K562 (cell line): ENCODE measurements at regions not wholly inside any gene's neighbourhood (a gene's known extent, or its start where the extent isn't known, plus 50 kb on each side); places are given as distances from the start of the nearest gene placed in this dataset.

ENCODE experiments used
- ATAC-seq: fragments of 200-7000 bp; cut with Tn5 transposase; 3 replicates; pipeline ENCODE4 v1.9.1; 2020; ENCODE audit warnings: moderate library complexity
- BruUV-seq: library from RNA; stranded (reverse); fragments of 400-500 nt; replicated peaks from 2 replicates; lab custom pipeline; 2021; lab: Mats Ljungman, UMichigan
- CTCF ChIA-PET: fragments of 300-600 bp; formaldehyde crosslinking; extraction: SDS; loops from one replicate; lab custom pipeline; 2021; ENCODE audit warnings: low intra/inter-chr PET ratio; lab: Yijun Ruan, JAX
- POLR2A ChIA-PET: fragments of 300-600, 350-650 bp; sonication (Branson Sonifier 250); formaldehyde crosslinking; extraction: SDS; loops from one replicate; lab custom pipeline; 2021; ENCODE audit warnings: antibody characterized with exemption, inconsistent platforms; lab: Yijun Ruan, JAX
- DNase-seq, 4 experiments: peaks; one replicate each; pipeline versions ENCODE4 v3.0.0 to v3.0.0-alpha.2; 2011 to 2018; ENCODE audit warnings: low spot score in 3 of 4, mixed read lengths in 3 of 4; ENCODE audit errors: extremely low read depth in 1 of 4
- FAIRE-seq: peaks from 2 replicates; lab custom pipeline; 2011; peaks lifted over from hg19 to GRCh38; lab: Jason Lieb, UNC
- H2AFZ ChIP-seq: 2 replicates; pipeline ENCODE4 v1.6.0; 2011; ENCODE audit warnings: low read depth, low read length, control low read depth, inconsistent platforms
- H3K27ac ChIP-seq: fragments of 200-600 bp; 3 replicates; pipeline ENCODE4 v1.8.0; 2011; ENCODE audit warnings: low read depth, mild to moderate bottlenecking, control low read depth, inconsistent platforms, low read length, moderate library complexity, mixed read lengths; ENCODE audit errors: extremely low read depth
- H3K27me3 ChIP-seq, 2 experiments: fragments of 300-600 bp in 1 of 2; 2 replicates in 1 of 2; 3 replicates in 1 of 2; pipeline versions ENCODE4 v1.6.0 to v1.8.0; 2011; ENCODE audit warnings: inconsistent platforms in 2 of 2, low read length in 2 of 2, mild to moderate bottlenecking in 1 of 2, mixed read lengths in 1 of 2, moderate library complexity in 1 of 2; ENCODE audit not compliant: control insufficient read depth in 2 of 2, insufficient read depth in 2 of 2
- H3K36me3 ChIP-seq: fragments of 300-600 bp; 3 replicates; pipeline ENCODE4 v1.8.0; 2011; ENCODE audit warnings: mild to moderate bottlenecking, low read length, inconsistent platforms; ENCODE audit not compliant: control insufficient read depth, insufficient read depth
- H3K4me1 ChIP-seq, 2 experiments: fragments of 200-600 bp in 1 of 2; replicated peaks in 1 of 2; 2 replicates in 1 of 2; 3 replicates in 1 of 2; pipeline versions ENCODE4 v1.5.1 to v1.8.0; 2011; ENCODE audit warnings: inconsistent platforms in 2 of 2, low read length in 2 of 2, mild to moderate bottlenecking in 1 of 2, mixed read lengths in 1 of 2, moderate library complexity in 1 of 2; ENCODE audit not compliant: control insufficient read depth in 2 of 2, insufficient read depth in 2 of 2
- H3K4me2 ChIP-seq: 2 replicates; pipeline ENCODE4 v1.6.1; 2011; ENCODE audit warnings: low read length, control low read depth, inconsistent platforms, mixed read lengths; ENCODE audit not compliant: insufficient read depth
- H3K4me3 ChIP-seq: fragments of 200-600 bp; sonication (generic), shearing (Covaris generic); 2 replicates; pipeline ENCODE4 v1.5.1; 2016; ENCODE audit warnings: control low read depth, inconsistent platforms
- H3K79me2 ChIP-seq: fragments of 200-600 bp; 3 replicates; pipeline ENCODE4 v1.8.0; 2011; ENCODE audit warnings: low read length, inconsistent platforms; ENCODE audit not compliant: control insufficient read depth, insufficient read depth
- H3K9ac ChIP-seq, 2 experiments: 2 replicates each; pipeline versions ENCODE4 v1.6.0 to v1.6.1; 2011; ENCODE audit warnings: low read depth in 2 of 2, low read length in 2 of 2, control low read depth in 1 of 2, inconsistent platforms in 1 of 2, mild to moderate bottlenecking in 1 of 2, mixed read lengths in 1 of 2; ENCODE audit not compliant: insufficient read depth in 1 of 2
- H3K9me1 ChIP-seq: one replicate; pipeline ENCODE4 v1.6.0; 2011; ENCODE audit warnings: inconsistent platforms, mild to moderate bottlenecking, low read length, moderate library complexity; ENCODE audit not compliant: control insufficient read depth, insufficient read depth
- H3K9me3 ChIP-seq: replicated peaks from 2 replicates; pipeline ENCODE4 v1.5.1; 2011; ENCODE audit warnings: low read depth, low read length, inconsistent platforms; ENCODE audit not compliant: control insufficient read depth, insufficient read depth
- H4K20me1 ChIP-seq: replicated peaks from 2 replicates; pipeline ENCODE4 v1.6.1; 2011; ENCODE audit warnings: low read length, inconsistent platforms, mixed read lengths; ENCODE audit not compliant: control insufficient read depth, insufficient read depth
- ETS2 ChIP-seq: IDR thresholded peaks from 2 replicates; pipeline ENCODE4 v1.6.1; 2016; ENCODE audit warnings: borderline replicate concordance, missing genetic modification characterization, mild to moderate bottlenecking, moderate library complexity, missing compliant biosample characterization; ENCODE audit not compliant: poor library complexity, severe bottlenecking
- GATAD2A ChIP-seq: fragments of 450-650 bp; IDR thresholded peaks from 2 replicates; pipeline ENCODE4 v1.6.1; 2017
- MCM5 ChIP-seq: fragments of 450-650 bp; IDR thresholded peaks from 2 replicates; pipeline ENCODE4 v1.6.1; 2016; ENCODE audit warnings: low read depth
- MYC ChIP-seq, 2 experiments: fragments of 250-450 bp in 1 of 2; sonication (Bioruptor Pico) in 1 of 2; IDR thresholded peaks; 2 replicates each; pipeline versions ENCODE4 v1.5.1 to v1.6.1; 2012 to 2021; ENCODE audit warnings: low read depth in 2 of 2, borderline replicate concordance in 1 of 2, improper control_type of control experiment in 1 of 2, low read length in 1 of 2, mild to moderate bottlenecking in 1 of 2, moderate library complexity in 1 of 2
- POLR2AphosphoS5 ChIP-seq: IDR thresholded peaks from 2 replicates; pipeline ENCODE4 v1.6.1; 2011; ENCODE audit warnings: mild to moderate bottlenecking, low read depth, low read length, moderate library complexity; ENCODE audit not compliant: control insufficient read depth, insufficient read depth
- ZNF212 ChIP-seq: fragments of 450-650 bp; formaldehyde crosslinking; IDR thresholded peaks from 2 replicates; pipeline ENCODE4 v1.4.0; 2020; ENCODE audit warnings: mild to moderate bottlenecking
- ZNF695 ChIP-seq: fragments of 450-650 bp; formaldehyde crosslinking; IDR thresholded peaks from 2 replicates; pipeline ENCODE4 v1.4.0; 2020; ENCODE audit warnings: mild to moderate bottlenecking, moderate library complexity
- WGBS: fragments of 100-300 bp; shearing (Covaris generic); methylation state at CpG from one replicate; pipeline ENCODE4 v1.1.6; 2016; ENCODE audit warnings: low coverage, mixed read lengths; ENCODE audit not compliant: insufficient coverage; ENCODE audit errors: missing lambda C conversion rate; 5-methylcytosine and 5-hydroxymethylcytosine counted together
- in situ Hi-C: fragments of 300-500 bp; cut with MboI; formaldehyde crosslinking; loops from 4 replicates; pipeline ENCODE4 v1.15.0; 2018; ENCODE audit warnings: inconsistent platforms, mixed read lengths
- intact Hi-C: fragments of 100-400 bp; cut with micrococcal nuclease; formaldehyde crosslinking; loops from 2 replicates; pipeline ENCODE4 v1.14.2; 2022

GRCh38 chr10:130761788-130762301, 549.7 kb downstream of the TCERG1L start:
- intact Hi-C loops (no loop called here), in situ Hi-C loops (no loop called here)
- H3K4me1 ChIP-seq = no peaks in the 10 kb centered on the region
- no peak for TF ChIP-seq MCM5
- no peak for TF ChIP-seq ZNF212 (CRISPR knock-in tag)
- TF ChIP-seq ETS2 (tag) = no peak
- no peak for TF ChIP-seq ZNF695 (CRISPR knock-in tag)
- TF ChIP-seq GATAD2A = no peak
- no peak for TF ChIP-seq MYC (IDR thresholded peaks at IDR 0.05; ENCODE audit: low read depth, low read length)
- no peak for TF ChIP-seq MYC (CRISPR knock-in tag; IDR thresholded peaks at IDR 0.05; ENCODE audit: borderline replicate concordance, low read depth)
- no peak for TF ChIP-seq POLR2AphosphoS5
- H3K79me2 ChIP-seq = no peaks in the 10 kb centered on the region
- FAIRE-seq (no peak), ATAC-seq (no peak), DNase-seq (no peak)
- H2AFZ ChIP-seq = no peak overlapping the region
- no peak overlapping the region for H3K4me3 ChIP-seq
- H3K9me3 ChIP-seq = no peaks in the 10 kb centered on the region
- POLR2A ChIA-PET = interaction anchor here (0.7 kb wide), 1 partner anchor 1986 kb away, joined by 3 read pairs; no protein-coding TSS in a partner anchor
- no peaks in the 10 kb centered on the region for H3K9me1 ChIP-seq
- H3K27ac ChIP-seq = no peak overlapping the region
- no peak overlapping the region for H3K4me2 ChIP-seq
- no peaks in the 10 kb centered on the region for H4K20me1 ChIP-seq
- H3K27me3 ChIP-seq = no peaks in the 10 kb centered on the region
- 0% methylated on average over 6 of the region's 13 CpGs for WGBS
- H3K9ac ChIP-seq = no peak overlapping the region
- BruUV-seq = no TSS peak
- H3K36me3 ChIP-seq = no peaks in the 10 kb centered on the region
- CTCF ChIA-PET = no interaction called here
